ENCODE measurements at regions not wholly inside any gene's neighbourhood (a gene's known extent, or its start where the extent isn't known, plus 50 kb on each side); places are given as distances from the start of the nearest gene placed in this dataset.

DNA sequence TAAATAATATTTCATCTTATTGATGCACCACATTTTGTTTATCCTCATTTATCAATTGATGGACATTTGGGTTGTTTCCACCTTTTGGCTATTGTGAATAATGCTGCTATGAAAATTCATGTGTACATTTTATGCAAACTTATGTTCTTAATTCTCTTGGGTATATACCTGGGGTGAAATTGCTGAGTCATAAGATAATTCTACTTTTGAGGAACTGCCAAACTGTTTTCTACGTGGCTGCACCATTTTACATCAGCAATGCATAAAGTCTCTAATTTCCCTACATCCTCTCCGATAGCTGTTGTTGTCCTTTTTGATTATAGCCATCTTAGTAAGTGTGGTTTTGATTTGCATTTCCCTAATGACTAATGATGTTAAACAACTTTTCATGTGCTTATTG lies 116.5 kb upstream of the DLX2 start:
- no peaks in the 10 kb centered on the region for H3K27me3 ChIP-seq (ENCODE audit: control insufficient read depth, insufficient read depth, low read length)
- no peak overlapping the region for H3K4me2 ChIP-seq (ENCODE audit: extremely low read depth, insufficient read depth, low read length)
- H3K36me3 ChIP-seq (ENCODE audit: control insufficient read depth, insufficient read depth, low read length), result no peaks in the 10 kb centered on the region
- no peak overlapping the region for H2AFZ ChIP-seq (ENCODE audit: low read length)
- H3K9ac ChIP-seq (ENCODE audit: insufficient read depth, low read length), result no peak overlapping the region
- H3K27ac ChIP-seq (ENCODE audit: insufficient read depth, low read length), result no peak overlapping the region
- H3K9me3 ChIP-seq (ENCODE audit: control insufficient read depth, insufficient read depth, low read depth, low read length), result no peaks in the 10 kb centered on the region
- TF ChIP-seq CTCF (conservative IDR thresholded peaks at IDR 0.05 in 1 of 2, IDR thresholded peaks at IDR 0.05 in 1 of 2; ENCODE audit: low read depth in 1 of 2, low read length in 2 of 2) (no peak), EZH2 (IDR thresholded peaks at IDR 0.05; ENCODE audit: low read length, missing control alignments) (no peak)
- no peaks in the 10 kb centered on the region for H3K79me2 ChIP-seq (ENCODE audit: control insufficient read depth, insufficient read depth, low read length)
- no peaks in the 10 kb centered on the region for H4K20me1 ChIP-seq (ENCODE audit: control insufficient read depth, extremely low read depth, insufficient read depth, low read length)
- no peaks in the 10 kb centered on the region for H3K4me1 ChIP-seq (ENCODE audit: control insufficient read depth, extremely low read depth, insufficient read depth, low read length)
- DNase-seq (ENCODE audit: low read depth in 2 of 2), result no peak
- no peak overlapping the region for H3K4me3 ChIP-seq (replicated peaks in 1 of 4; ENCODE audit: control extremely low read depth in 1 of 4, insufficient read depth in 1 of 4, low read depth in 3 of 4, low read length in 4 of 4)

- Histone ChIP-seq H3K9me3 (ENCODE audit: control insufficient read depth, insufficient read depth, low read depth, low read length) (no peaks in the 10 kb centered on the region), H4K20me1 (ENCODE audit: control insufficient read depth, extremely low read depth, insufficient read depth, low read length) (no peaks in the 10 kb centered on the region), H3K9ac (ENCODE audit: insufficient read depth, low read length) (no peak overlapping the region), H2AFZ (ENCODE audit: low read length) (no peak overlapping the region), H3K4me3 (replicated peaks in 1 of 4; ENCODE audit: control extremely low read depth in 1 of 4, insufficient read depth in 1 of 4, low read depth in 3 of 4, low read length in 4 of 4) (no peak overlapping the region), H3K4me1 (ENCODE audit: control insufficient read depth, extremely low read depth, insufficient read depth, low read length) (no peaks in the 10 kb centered on the region), H3K36me3 (ENCODE audit: control insufficient read depth, insufficient read depth, low read length) (no peaks in the 10 kb centered on the region), H3K27me3 (ENCODE audit: control insufficient read depth, insufficient read depth, low read length) (no peaks in the 10 kb centered on the region), H3K79me2 (ENCODE audit: control insufficient read depth, insufficient read depth, low read length) (no peaks in the 10 kb centered on the region), H3K4me2 (ENCODE audit: extremely low read depth, insufficient read depth, low read length) (no peak overlapping the region), H3K27ac (ENCODE audit: insufficient read depth, low read length) (no peak overlapping the region)
- no peak for TF ChIP-seq EZH2 (IDR thresholded peaks at IDR 0.05; ENCODE audit: low read length, missing control alignments)
- TF ChIP-seq CTCF (conservative IDR thresholded peaks at IDR 0.05 in 1 of 2, IDR thresholded peaks at IDR 0.05 in 1 of 2; ENCODE audit: low read depth in 1 of 2, low read length in 2 of 2), result no peak
- DNase-seq (ENCODE audit: low read depth in 2 of 2), result no peak
Measured at GRCh38 chr2:172220121-172220520, 117.4 kb upstream of the DLX2 start.

DNA sequence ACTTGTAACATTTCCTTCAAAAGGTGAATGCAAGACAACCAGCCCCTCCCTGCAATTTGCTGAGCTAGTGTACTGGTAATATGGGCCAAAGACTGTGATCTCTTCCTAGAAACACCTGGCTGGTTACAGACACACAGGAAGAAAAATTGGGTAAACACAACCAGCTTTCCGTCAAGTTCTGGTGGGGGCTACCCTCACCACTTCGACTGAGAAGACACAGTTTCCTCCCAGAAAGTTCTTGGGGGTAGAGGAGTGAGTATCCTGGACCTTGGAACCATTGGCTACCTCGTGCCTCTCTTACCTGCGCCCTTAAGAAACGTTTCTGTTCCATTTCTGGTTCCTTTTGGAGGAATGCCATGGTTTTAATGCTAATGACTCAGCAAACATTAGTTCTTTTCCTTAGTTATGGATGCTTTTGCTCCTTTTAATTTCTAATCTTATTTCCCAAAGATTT lies 120.9 kb upstream of the DLX2 start:
- Histone ChIP-seq H3K4me1 (ENCODE audit: control insufficient read depth, extremely low read depth, insufficient read depth, low read length) (no peaks in the 10 kb centered on the region), H3K36me3 (ENCODE audit: control insufficient read depth, insufficient read depth, low read length) (no peaks in the 10 kb centered on the region), H4K20me1 (ENCODE audit: control insufficient read depth, extremely low read depth, insufficient read depth, low read length) (no peaks in the 10 kb centered on the region), H3K4me2 (ENCODE audit: extremely low read depth, insufficient read depth, low read length) (no peak overlapping the region), H3K9ac (ENCODE audit: insufficient read depth, low read length) (no peak overlapping the region), H3K4me3 (replicated peaks in 1 of 4; ENCODE audit: control extremely low read depth in 1 of 4, insufficient read depth in 1 of 4, low read depth in 3 of 4, low read length in 4 of 4) (no peak overlapping the region), H3K27me3 (ENCODE audit: control insufficient read depth, insufficient read depth, low read length) (no peaks in the 10 kb centered on the region), H3K27ac (ENCODE audit: insufficient read depth, low read length) (no peak overlapping the region), H2AFZ (ENCODE audit: low read length) (no peak overlapping the region), H3K9me3 (ENCODE audit: control insufficient read depth, insufficient read depth, low read depth, low read length) (no peaks in the 10 kb centered on the region), H3K79me2 (ENCODE audit: control insufficient read depth, insufficient read depth, low read length) (no peaks in the 10 kb centered on the region)
- no peak for TF ChIP-seq CTCF (conservative IDR thresholded peaks at IDR 0.05 in 1 of 2, IDR thresholded peaks at IDR 0.05 in 1 of 2; ENCODE audit: low read depth in 1 of 2, low read length in 2 of 2)
- TF ChIP-seq EZH2 (IDR thresholded peaks at IDR 0.05; ENCODE audit: low read length, missing control alignments), result no peak
- no peak for DNase-seq (ENCODE audit: low read depth in 2 of 2)
